Activated CD4-positive, CD25-positive, alpha-beta regulatory T cell treated with anti-CD3 and anti-CD28 coated beads, Interleukin-2, amount 50 U/mL, for 24 hours (primary cell): ENCODE measurements at regions not wholly inside any gene's neighbourhood (a gene's known extent, or its start where the extent isn't known, plus 50 kb on each side); places are given as distances from the start of the nearest gene placed in this dataset.

Experiments used
- ATAC-seq, 2 donors: fragments of 150-1000 bp; cut with Tn5 transposase; one replicate each; pipeline ENCODE4 v1.10.0; 2021; ENCODE audit warnings: mild to moderate bottlenecking in 1 of 2, moderate library complexity in 1 of 2

GRCh38 chr10:129101232-129101980 lies 365.6 kb upstream of the MGMT start:
- no peak for ATAC-seq

GRCh38 chr10:129102906-129103693 lies 363.9 kb upstream of the MGMT start:
- ATAC-seq, result no peak

DNA sequence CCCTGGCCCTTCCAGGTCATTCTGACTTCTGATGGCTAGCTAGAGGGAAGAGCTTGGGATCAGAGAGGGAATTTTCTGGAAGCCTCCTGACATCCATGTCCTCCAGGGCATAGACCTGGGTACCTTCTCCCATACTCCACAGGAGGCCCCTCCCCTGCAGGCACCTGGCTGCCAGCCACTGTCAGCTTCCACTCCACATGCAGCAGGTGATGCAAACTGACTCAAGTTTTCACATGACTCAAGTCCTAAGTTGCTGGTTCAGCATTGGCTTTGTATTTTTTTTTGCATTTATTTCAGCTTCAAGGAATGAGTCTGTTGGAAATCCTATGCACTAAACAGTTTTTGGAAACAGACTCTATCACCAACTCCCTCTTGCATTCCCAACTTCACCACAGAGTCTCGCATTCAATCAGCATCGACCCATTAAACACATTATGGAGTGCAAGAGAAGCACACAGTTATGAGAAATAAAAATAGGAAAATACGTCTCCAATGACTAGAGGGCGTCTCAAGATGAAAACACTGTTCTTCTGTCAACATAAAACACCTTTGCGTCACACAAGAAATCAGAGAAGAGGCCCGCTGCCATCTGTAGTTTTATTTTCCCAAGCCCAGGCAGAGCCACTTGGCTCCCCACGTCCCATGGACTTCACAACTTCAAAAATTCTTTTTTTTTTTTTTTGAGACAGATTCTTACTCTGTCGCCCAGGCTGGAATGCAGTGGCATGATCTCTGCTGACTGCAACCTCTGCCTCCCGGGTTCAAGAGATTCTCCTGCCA lies 362.6 kb upstream of the MGMT start:
- ATAC-seq, result peak; percentile 48

DNA sequence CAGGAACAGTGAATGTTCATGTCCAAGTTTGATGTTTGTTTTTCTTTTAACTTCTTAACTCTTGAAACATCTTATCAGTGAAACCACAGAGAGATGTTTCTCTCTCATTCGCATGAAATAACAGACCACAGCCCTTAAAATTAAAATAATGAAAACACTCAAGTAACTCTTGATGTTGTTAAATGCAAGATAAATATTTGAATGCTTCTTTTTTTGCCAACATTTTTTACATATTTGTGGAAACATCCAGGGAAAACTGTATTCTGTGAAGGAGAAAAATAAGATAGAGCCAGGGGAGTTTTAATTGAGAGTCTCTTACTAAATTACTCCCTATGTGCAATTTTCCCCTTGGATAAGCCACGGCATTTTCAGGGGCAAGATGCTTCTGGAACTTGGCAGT lies 361.8 kb upstream of the MGMT start:
- no peak for ATAC-seq

- no peak for ATAC-seq
Measured at GRCh38 chr10:129106314-129106713, 360.7 kb upstream of the MGMT start.

DNA sequence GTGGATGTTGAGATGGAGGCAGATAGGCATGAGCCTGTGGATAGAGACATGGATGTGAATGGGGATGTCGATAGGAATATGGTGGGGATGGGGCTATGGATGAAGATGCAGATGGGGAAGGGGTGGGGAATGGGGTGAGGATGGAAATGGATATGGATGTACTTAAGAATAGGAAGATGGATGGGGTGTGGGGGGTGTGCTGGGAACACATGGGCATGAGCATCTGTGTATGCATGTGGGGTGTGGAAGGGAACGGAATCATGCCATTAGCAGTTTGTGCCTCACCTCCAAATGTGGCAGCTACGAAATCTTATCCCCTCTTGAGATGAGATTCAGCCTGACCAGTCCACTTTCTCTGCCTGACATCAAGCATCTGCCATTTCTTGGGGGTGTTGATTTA lies 359.5 kb upstream of the MGMT start:
- no peak for ATAC-seq

DNA sequence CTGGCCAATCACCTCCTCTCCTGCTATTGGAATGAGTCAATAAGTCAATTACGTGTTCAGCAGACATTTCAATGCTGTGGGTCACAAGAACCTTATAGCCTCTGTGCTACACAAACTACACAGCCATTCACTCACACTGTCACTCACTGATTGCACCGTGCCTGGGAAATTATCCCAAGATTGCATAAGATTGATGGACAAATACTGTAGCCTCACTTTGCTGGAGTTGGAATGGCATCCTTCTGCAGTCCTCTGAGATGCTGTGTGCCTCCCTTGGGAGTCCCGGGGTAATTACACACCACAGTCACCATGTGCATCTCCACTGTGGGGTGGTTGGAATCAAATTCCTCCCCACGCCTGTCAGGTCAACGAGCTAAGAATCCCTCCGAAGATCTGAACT lies 358.7 kb upstream of the MGMT start:
- ATAC-seq, result no peak

- no peak for ATAC-seq
Measured at GRCh38 chr10:129108994-129109393, 358.0 kb upstream of the MGMT start.

GRCh38 chr10:129110780-129111179 lies 356.3 kb upstream of the MGMT start:
- ATAC-seq, result no peak

GRCh38 chr10:129111922-129112321 lies 355.1 kb upstream of the MGMT start:
- ATAC-seq, result no peak

DNA sequence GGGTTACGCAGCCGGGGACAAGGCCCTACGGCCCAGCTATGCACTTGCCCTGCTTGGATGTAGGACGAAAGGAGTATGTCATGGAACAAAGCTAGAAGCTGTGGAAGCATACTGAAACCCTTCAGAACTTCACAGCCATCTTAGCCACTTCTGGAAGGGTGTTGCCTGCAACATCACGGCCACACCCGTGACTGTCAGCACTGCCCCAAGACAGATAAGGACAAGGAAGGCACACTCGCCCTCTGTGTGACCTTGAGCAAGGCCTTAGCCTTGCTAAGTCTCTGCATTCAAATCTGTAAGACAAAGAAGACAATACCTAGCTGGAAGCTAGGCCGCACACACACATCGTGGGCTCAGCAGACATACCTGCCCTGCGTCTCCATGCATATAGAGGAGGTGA lies 352.5 kb upstream of the MGMT start:
- ATAC-seq, result no peak

DNA sequence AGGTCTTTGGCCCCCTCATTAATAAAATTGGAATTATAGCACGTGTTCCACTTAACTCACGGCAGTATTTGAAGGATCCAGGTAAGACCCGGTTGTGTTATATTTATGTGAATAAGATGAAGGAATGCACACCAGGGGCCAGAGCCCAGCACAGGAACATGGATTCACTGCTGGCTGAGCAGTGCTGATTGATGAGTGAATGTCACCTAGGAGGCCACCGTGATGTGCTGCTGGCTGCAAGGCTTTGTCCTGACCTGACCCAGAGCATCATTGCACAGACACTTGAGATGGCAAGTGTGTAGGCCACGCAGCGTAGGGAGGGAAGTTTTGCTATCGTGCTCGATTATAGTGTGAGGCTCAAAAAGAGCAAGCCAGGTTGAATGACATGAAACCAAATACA lies 350.7 kb upstream of the MGMT start:
- ATAC-seq, result no peak

DNA sequence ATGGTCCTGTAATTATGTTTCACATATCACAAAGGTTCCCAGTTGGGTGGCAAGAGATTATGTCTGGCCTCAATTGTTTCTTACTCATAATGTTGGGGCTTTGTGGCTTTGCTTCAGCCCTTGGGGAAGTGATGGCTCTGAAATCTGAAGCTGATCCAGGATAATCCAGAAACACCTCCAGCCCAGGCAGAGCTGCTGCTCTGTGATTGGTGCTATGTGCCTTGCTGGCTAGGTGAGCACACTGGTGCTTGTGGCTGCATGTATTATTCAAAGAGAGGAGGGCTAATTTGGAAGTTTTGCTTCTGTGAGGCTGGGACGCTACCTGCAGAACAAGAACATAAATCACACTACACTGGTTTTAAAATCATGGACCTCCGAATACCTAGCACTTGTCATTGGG lies 346.6 kb upstream of the MGMT start:
- no peak for ATAC-seq

GRCh38 chr10:129122846-129123245 lies 344.2 kb upstream of the MGMT start:
- ATAC-seq, result no peak

DNA sequence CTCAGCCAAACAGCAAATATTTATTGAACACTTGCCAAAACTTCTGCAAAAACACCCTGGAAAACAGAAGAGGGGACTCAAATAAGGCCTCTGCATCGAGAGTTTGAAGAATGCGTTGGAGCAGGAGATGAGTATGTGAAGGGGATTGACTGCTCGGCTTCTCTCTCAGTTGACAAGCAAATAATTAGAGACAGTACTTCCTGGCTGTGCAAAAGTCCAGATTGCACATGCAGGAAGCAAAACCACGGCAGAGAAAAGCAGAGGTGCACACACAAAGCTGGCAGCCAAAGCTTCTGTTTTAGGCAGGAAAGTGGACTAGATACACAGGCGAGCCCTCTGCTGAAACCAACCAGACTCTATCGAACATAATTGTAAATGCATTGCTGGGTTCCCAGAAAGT lies 343.6 kb upstream of the MGMT start:
- ATAC-seq, result no peak

DNA sequence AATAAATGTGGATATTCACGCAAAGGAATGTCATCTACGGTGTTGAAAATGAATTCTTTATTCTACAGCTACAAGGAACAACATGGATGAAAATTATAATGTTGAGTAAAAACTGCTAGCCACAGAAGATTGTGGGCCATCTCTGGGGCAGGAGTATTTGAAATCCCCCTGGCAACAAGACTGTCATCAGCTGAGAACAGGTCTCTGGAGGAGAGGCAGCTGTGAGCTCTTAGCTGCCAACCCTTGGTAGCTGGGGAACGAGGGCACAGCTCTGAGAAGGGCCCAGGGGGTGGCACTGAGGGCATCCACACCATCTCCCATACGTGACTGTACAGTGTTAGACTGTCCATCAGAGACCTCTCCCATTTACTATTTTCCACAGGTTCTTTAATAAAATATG lies 340.1 kb upstream of the MGMT start:
- no peak for ATAC-seq

DNA sequence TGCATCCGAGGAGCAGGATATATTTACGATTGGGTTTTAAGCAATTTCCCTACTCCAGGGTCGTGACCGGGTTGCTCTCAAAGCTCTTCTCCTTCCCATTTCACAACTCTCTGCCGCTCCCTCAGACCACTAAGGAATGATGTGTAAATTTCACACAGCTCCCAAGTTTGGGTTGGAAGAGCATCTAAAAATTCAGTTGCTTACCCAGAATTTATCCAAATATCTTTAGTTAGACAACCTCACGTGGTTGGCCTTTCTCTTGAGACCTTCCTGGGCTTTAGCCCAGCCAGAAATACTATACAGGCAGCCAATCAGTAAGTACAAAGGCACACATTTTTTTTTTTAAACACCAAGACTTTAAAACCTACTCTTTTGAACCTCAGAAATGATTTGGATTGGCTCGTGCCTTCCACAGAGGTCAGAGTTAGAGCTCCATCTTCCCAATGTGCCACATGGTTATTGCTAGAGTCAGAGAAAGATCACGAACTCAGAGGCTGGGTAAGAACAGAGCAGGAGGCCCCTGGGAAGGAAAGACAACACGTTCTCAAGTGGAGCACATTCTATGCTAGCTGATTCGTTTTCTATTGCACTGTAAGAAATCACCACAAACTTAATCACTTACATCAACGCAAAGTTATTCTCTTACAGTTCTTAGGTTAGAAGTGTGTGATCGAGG lies 335.4 kb upstream of the MGMT start:
- no peak for ATAC-seq

DNA sequence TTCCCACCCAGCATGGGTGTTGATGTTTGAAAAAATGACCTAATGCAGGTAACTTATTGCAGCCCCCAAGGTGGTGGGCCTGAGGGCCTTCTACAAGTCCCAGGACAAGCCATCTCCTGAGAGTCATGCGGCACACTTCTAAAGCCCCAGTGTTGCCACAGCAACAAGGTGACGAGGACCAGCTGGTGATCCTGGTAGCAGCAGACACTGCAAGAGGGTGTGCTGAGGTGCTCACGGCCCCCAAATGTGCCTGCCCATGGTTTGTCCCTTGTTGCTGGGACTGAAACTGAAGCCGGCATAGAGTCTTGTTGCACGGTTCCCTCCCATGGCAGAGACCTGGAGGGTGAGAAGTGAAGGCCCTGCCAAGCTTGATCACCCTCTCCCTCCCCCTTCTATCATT lies 333.2 kb upstream of the MGMT start:
- no peak for ATAC-seq

GRCh38 chr10:129134371-129134770 lies 332.7 kb upstream of the MGMT start:
- no peak for ATAC-seq

DNA sequence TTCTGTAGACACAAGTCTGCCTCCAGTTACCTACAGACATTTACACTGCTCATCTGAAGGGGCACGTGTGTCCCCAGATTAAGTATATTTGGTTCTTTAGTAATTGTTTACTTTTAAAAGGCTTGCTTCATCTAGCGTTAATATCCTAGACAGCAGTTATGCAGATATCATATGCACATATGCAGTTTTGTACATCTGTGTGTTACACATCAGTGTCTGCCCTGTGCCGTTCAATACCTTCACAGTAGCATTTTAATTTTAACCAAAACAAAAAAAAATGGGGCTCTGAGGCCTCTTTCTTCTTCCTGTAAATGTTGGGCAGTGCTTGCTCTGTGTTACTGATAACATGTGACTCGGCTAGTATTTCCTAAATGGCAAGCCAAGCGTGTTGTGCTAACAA lies 331.4 kb upstream of the MGMT start:
- ATAC-seq, result no peak

DNA sequence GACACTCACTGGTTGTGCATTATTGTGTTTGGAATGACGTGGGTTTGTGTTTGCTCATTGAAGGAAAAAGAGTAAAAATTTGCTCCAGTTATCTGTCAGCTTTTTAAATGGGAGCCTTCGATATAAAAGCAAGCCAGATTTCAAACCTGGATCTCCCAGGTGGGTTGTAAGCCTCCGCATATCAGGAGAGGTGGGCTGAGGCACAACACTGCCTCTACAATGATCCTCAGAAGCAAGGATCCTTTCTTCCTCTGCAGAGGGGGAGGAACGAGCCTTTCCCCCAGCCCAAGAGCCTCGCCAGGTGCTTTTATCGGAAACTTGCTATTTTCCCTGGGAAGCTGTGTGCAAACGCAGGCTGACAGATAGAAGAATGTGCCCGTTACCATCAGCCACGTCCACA lies 331.0 kb upstream of the MGMT start:
- no peak for ATAC-seq

GRCh38 chr10:129136951-129137350 lies 330.1 kb upstream of the MGMT start:
- ATAC-seq, result no peak
